Sigmoid colon (tissue), 6 donors: ENCODE measurements at regions not wholly inside any gene's neighbourhood (a gene's known extent, or its start where the extent isn't known, plus 50 kb on each side); places are given as distances from the start of the nearest gene placed in this dataset.

ENCODE experiments used
- DNase-seq: peaks from one replicate; pipeline ENCODE4 v3.0.0-alpha.2; 2019
- H3K27ac ChIP-seq, 4 donors: fragments of 200-600 bp; sonication (generic); one replicate each; pipeline ENCODE4 v1.5.1; 2016 to 2019; ENCODE audit warnings: mild to moderate bottlenecking in 1 of 4
- H3K27me3 ChIP-seq, 3 donors: fragments of 200-600 bp; sonication (generic); one replicate each; pipeline ENCODE4 v1.5.1; 2019; ENCODE audit warnings: mild to moderate bottlenecking in 1 of 3
- H3K36me3 ChIP-seq, 4 donors: fragments of 200-600 bp; sonication (generic); one replicate each; pipeline ENCODE4 v1.5.1; 2016 to 2019
- H3K4me1 ChIP-seq, 4 donors: fragments of 200-600 bp; sonication (generic); one replicate each; pipeline ENCODE4 v1.5.1; 2017 to 2019
- H3K4me3 ChIP-seq, 4 donors: fragments of 200-600 bp; sonication (generic); one replicate each; pipeline ENCODE4 v1.5.1; 2017 to 2019; ENCODE audit warnings: mild to moderate bottlenecking in 2 of 4, moderate library complexity in 1 of 4
- H3K9me3 ChIP-seq, 4 donors: fragments of 200-600 bp in 3 of 4; sonication (generic) in 3 of 4; one replicate each; pipeline versions ENCODE4 v1.5.1 to v1.6.1; 2013 to 2019
- CTCF ChIP-seq, 4 experiments: fragments of 450-650 bp in 3 of 4; fragments of 200-600 bp in 1 of 4; IDR thresholded peaks; one replicate each; pipeline ENCODE4 v1.5.1; 2016 to 2019; ENCODE audit warnings: antibody characterized with exemption in 4 of 4, mild to moderate bottlenecking in 3 of 4, moderate library complexity in 2 of 4
- EP300 ChIP-seq, 4 donors: sonication (generic); formaldehyde crosslinking; IDR thresholded peaks; one replicate each; pipeline ENCODE4 v1.6.1; 2017; ENCODE audit warnings: antibody characterized with exemption in 4 of 4
- POLR2A ChIP-seq, 2 donors: fragments of 450-650 bp; IDR thresholded peaks; one replicate each; pipeline ENCODE4 v1.6.1; 2016; ENCODE audit warnings: antibody characterized with exemption in 2 of 2, mild to moderate bottlenecking in 2 of 2, moderate library complexity in 2 of 2
- POLR2AphosphoS5 ChIP-seq, 4 donors: sonication (generic); formaldehyde crosslinking; IDR thresholded peaks; one replicate each; pipeline ENCODE4 v1.6.1; 2017; ENCODE audit warnings: antibody characterized with exemption in 4 of 4
- WGBS, 2 donors: extraction: QIAGEN DNeasy Blood & Tissue Kit; methylation state at CpG; one replicate each; pipeline ENCODE4 v1.1.7; 2013; 5-methylcytosine and 5-hydroxymethylcytosine counted together
- intact Hi-C: fragments of 100-400 bp; cut with DNase I; formaldehyde crosslinking; loops from one replicate; pipeline ENCODE4 v1.15.1; 2023
- donor health status: healthy with polysubstance abuse.
- donor health status: healthy.

GRCh38 chr4:120508036-120508435 lies 414.5 kb downstream of the PRDM5 start:
- WGBS, 2 donors = 94 to 99% methylated on average over 1 of the region's 1 CpG
- TF ChIP-seq EP300 (IDR thresholded peaks at IDR 0.05) = no peak
- no peak for TF ChIP-seq CTCF (IDR thresholded peaks at IDR 0.05)
- TF ChIP-seq POLR2AphosphoS5 (IDR thresholded peaks at IDR 0.05) = no peak
- no peak for TF ChIP-seq POLR2A (IDR thresholded peaks at IDR 0.05)
- intact Hi-C loops = no loop called here

GRCh38 chr4:120506536-120506935 lies 416.0 kb downstream of the PRDM5 start:
- Histone ChIP-seq H3K27me3 (no peaks in the 10 kb centered on the region), H3K9me3 (no peaks in the 10 kb centered on the region), H3K4me3 (no peak overlapping the region), H3K4me1 (no peaks in the 10 kb centered on the region), H3K27ac (no peak overlapping the region), H3K36me3 (no peaks in the 10 kb centered on the region)
- 63 to 84% methylated on average over 1 of the region's 1 CpG for WGBS, 2 donors
- DNase-seq = no peak
- intact Hi-C loops = no loop called here
- TF ChIP-seq POLR2AphosphoS5 (IDR thresholded peaks at IDR 0.05) = no peak
- TF ChIP-seq POLR2A (IDR thresholded peaks at IDR 0.05) = no peak
- TF ChIP-seq CTCF (IDR thresholded peaks at IDR 0.05) = no peak
- TF ChIP-seq EP300 (IDR thresholded peaks at IDR 0.05) = no peak

More at GRCh38 chr4:120508036-120508435, 414.5 kb downstream of the PRDM5 start:
- no peaks in the 10 kb centered on the region for H3K9me3 ChIP-seq
- H3K4me1 ChIP-seq = no peaks in the 10 kb centered on the region
- no peaks in the 10 kb centered on the region for H3K36me3 ChIP-seq
- no peak for DNase-seq
- H3K27me3 ChIP-seq = no peaks in the 10 kb centered on the region
- no peak overlapping the region for H3K4me3 ChIP-seq
- H3K27ac ChIP-seq = no peak overlapping the region

- WGBS, 2 donors = 48 to 71% methylated on average over 1 of the region's 1 CpG
- no peaks in the 10 kb centered on the region for H3K36me3 ChIP-seq
- no peaks in the 10 kb centered on the region for H3K27me3 ChIP-seq
- TF ChIP-seq POLR2AphosphoS5 (IDR thresholded peaks at IDR 0.05) = no peak
- TF ChIP-seq CTCF (IDR thresholded peaks at IDR 0.05) = no peak
- TF ChIP-seq POLR2A (IDR thresholded peaks at IDR 0.05) = no peak
- TF ChIP-seq EP300 (IDR thresholded peaks at IDR 0.05) = no peak
- no peak overlapping the region for H3K27ac ChIP-seq
- intact Hi-C loops = no loop called here
- peaks cover 0 to 1% (median 0%) of the 10 kb centered on the region in 4 donors for H3K9me3 ChIP-seq
- DNase-seq = no peak
- H3K4me1 ChIP-seq = no peaks in the 10 kb centered on the region
- H3K4me3 ChIP-seq = no peak overlapping the region
Observed at GRCh38 chr4:120498678-120499077, 423.8 kb downstream of the PRDM5 start.

- TF ChIP-seq POLR2AphosphoS5 (IDR thresholded peaks at IDR 0.05) (no peak), EP300 (IDR thresholded peaks at IDR 0.05) (no peak), CTCF (IDR thresholded peaks at IDR 0.05) (no peak), POLR2A (IDR thresholded peaks at IDR 0.05) (no peak)
- H3K36me3 ChIP-seq = no peaks in the 10 kb centered on the region
- no peak overlapping the region for H3K4me3 ChIP-seq
- intact Hi-C loops = no loop called here
- no peaks in the 10 kb centered on the region for H3K4me1 ChIP-seq
- no peak overlapping the region for H3K27ac ChIP-seq
- 84 to 86% methylated on average over 3 of the region's 3 CpGs for WGBS, 2 donors
- no peak for DNase-seq
- H3K27me3 ChIP-seq = no peaks in the 10 kb centered on the region
- H3K9me3 ChIP-seq = peaks cover 0 to 2% (median 0%) of the 10 kb centered on the region in 4 donors
Observed at GRCh38 chr4:120491481-120491880, 424.8 kb upstream of the MAD2L1 start.

GRCh38 chr4:120481756-120482155 lies 415.1 kb upstream of the MAD2L1 start:
- Histone ChIP-seq H3K9me3 (no peaks in the 10 kb centered on the region), H3K4me3 (no peak overlapping the region), H3K36me3 (no peaks in the 10 kb centered on the region), H3K4me1 (no peaks in the 10 kb centered on the region), H3K27ac (no peak overlapping the region), H3K27me3 (no peaks in the 10 kb centered on the region)
- intact Hi-C loops = no loop called here
- no peak for TF ChIP-seq EP300 (IDR thresholded peaks at IDR 0.05)
- TF ChIP-seq POLR2A (IDR thresholded peaks at IDR 0.05) = no peak
- no peak for TF ChIP-seq POLR2AphosphoS5 (IDR thresholded peaks at IDR 0.05)
- no peak for TF ChIP-seq CTCF (IDR thresholded peaks at IDR 0.05)
- WGBS, 2 donors = 78 to 83% methylated on average over 3 of the region's 3 CpGs
- DNase-seq = no peak
